GM23338 (cell line): ENCODE measurements at regions not wholly inside any gene's neighbourhood (a gene's known extent, or its start where the extent isn't known, plus 50 kb on each side); places are given as distances from the start of the nearest gene placed in this dataset.

Source experiments
- ATAC-seq: fragments of 200-7000 bp; cut with Tn5 transposase; 3 replicates; pipeline ENCODE4 v1.9.1; 2020
- DNase-seq: peaks from one replicate; pipeline ENCODE4 v3.0.0-alpha.2; 2015; ENCODE audit warnings: low spot score
- H2AFZ ChIP-seq: fragments of 200-600 bp; sonication (generic); 2 replicates; pipeline ENCODE4 v1.8.0; 2016; ENCODE audit warnings: antibody characterized with exemption, mild to moderate bottlenecking, moderate library complexity
- H3F3A ChIP-seq: fragments of 200-600 bp; sonication (generic); replicated peaks from 2 replicates; pipeline ENCODE4 v1.8.0; 2017; ENCODE audit warnings: antibody characterized with exemption, mixed run types, low read depth
- H3K27ac ChIP-seq: fragments of 200-600 bp; sonication (generic); 2 replicates; pipeline ENCODE4 v1.6.1; 2016; ENCODE audit warnings: low read depth
- H3K27me3 ChIP-seq: fragments of 200-600 bp; sonication (generic); 2 replicates; pipeline ENCODE4 v1.8.0; 2016; ENCODE audit warnings: mild to moderate bottlenecking, mixed run types, moderate library complexity; ENCODE audit not compliant: insufficient read depth
- H3K36me3 ChIP-seq: fragments of 200-600 bp; sonication (generic); 2 replicates; pipeline ENCODE4 v1.8.0; 2016; ENCODE audit warnings: mild to moderate bottlenecking; ENCODE audit not compliant: insufficient read depth
- H3K4me1 ChIP-seq: fragments of 200-600 bp; sonication (generic); 2 replicates; pipeline ENCODE4 v1.8.0; 2016; ENCODE audit warnings: mild to moderate bottlenecking, moderate library complexity; ENCODE audit not compliant: insufficient read depth
- H3K4me2 ChIP-seq: fragments of 200-600 bp; sonication (generic); 2 replicates; pipeline ENCODE4 v1.7.1; 2017; ENCODE audit warnings: mixed run types
- H3K4me3 ChIP-seq: fragments of 200-600 bp; sonication (generic); 2 replicates; pipeline ENCODE4 v1.6.1; 2016; ENCODE audit warnings: mixed run types
- H3K79me2 ChIP-seq: fragments of 200-600 bp; sonication (generic); replicated peaks from 2 replicates; pipeline ENCODE4 v1.8.0; 2017; ENCODE audit warnings: mild to moderate bottlenecking; ENCODE audit not compliant: insufficient read depth
- H3K9me2 ChIP-seq: fragments of 200-600 bp; sonication (generic); 2 replicates; pipeline ENCODE4 v1.8.0; 2017; ENCODE audit not compliant: insufficient read depth
- H4K20me1 ChIP-seq: fragments of 200-600 bp; sonication (generic); replicated peaks from 2 replicates; pipeline ENCODE4 v1.8.0; 2017; ENCODE audit warnings: mild to moderate bottlenecking; ENCODE audit not compliant: insufficient read depth
- H3K27ac Mint-ChIP-seq: 2 replicates; pipeline ENCODE4 v1.8.0; 2020; ENCODE audit warnings: inconsistent platforms, mild to moderate bottlenecking, moderate library complexity, mixed read lengths
- H3K27me3 Mint-ChIP-seq: 3 replicates; pipeline ENCODE4 v1.8.0; 2022; ENCODE audit warnings: low read depth, mild to moderate bottlenecking, moderate library complexity, mixed read lengths, inconsistent platforms; ENCODE audit not compliant: insufficient read depth, poor library complexity
- H3K36me3 Mint-ChIP-seq: 3 replicates; pipeline ENCODE4 v1.8.0; 2021; ENCODE audit warnings: low read depth, mild to moderate bottlenecking, inconsistent platforms, moderate library complexity, mixed read lengths
- H3K4me1 Mint-ChIP-seq: 3 replicates; pipeline ENCODE4 v1.8.0; 2020; ENCODE audit warnings: mild to moderate bottlenecking, inconsistent platforms, mixed read lengths
- H3K4me3 Mint-ChIP-seq: 3 replicates; pipeline ENCODE4 v1.8.0; 2021; ENCODE audit warnings: moderate library complexity, mild to moderate bottlenecking, inconsistent platforms, mixed read lengths
- H3K9me3 Mint-ChIP-seq: 3 replicates; pipeline ENCODE4 v1.8.0; 2020; ENCODE audit warnings: moderate library complexity, mild to moderate bottlenecking, inconsistent platforms, mixed read lengths
- CREB1 ChIP-seq: fragments of 250-450 bp; sonication (Bioruptor Pico); IDR thresholded peaks from 2 replicates; pipeline ENCODE4 v1.5.0; 2020; ENCODE audit warnings: low read depth, mild to moderate bottlenecking, moderate library complexity
- EZH2 ChIP-seq: fragments of 200-600 bp; sonication (generic); IDR thresholded peaks from one replicate; pipeline ENCODE4 v1.8.0; 2017; ENCODE audit warnings: antibody characterized with exemption, mild to moderate bottlenecking, low read depth; ENCODE audit not compliant: unreplicated experiment
- EZH2phosphoT487 ChIP-seq: fragments of 200-600 bp; sonication (generic); IDR thresholded peaks from one replicate; pipeline ENCODE4 v1.8.1; 2018; ENCODE audit warnings: antibody characterized with exemption; ENCODE audit not compliant: unreplicated experiment
- JUNB ChIP-seq: IDR thresholded peaks from one replicate; pipeline ENCODE4 v1.6.1; 2016; ENCODE audit warnings: antibody characterized with exemption; ENCODE audit not compliant: unreplicated experiment
- NANOG ChIP-seq: IDR thresholded peaks from 2 replicates; pipeline ENCODE4 v1.6.1; 2016; ENCODE audit warnings: antibody characterized with exemption, borderline replicate concordance
- POLR2AphosphoS5 ChIP-seq: IDR thresholded peaks from 2 replicates; pipeline ENCODE4 v1.6.1; 2016; ENCODE audit warnings: antibody characterized with exemption, low read depth
- REST ChIP-seq: IDR thresholded peaks from one replicate; pipeline ENCODE4 v1.6.1; 2018; ENCODE audit warnings: antibody characterized with exemption; ENCODE audit not compliant: unreplicated experiment
- STAT1 ChIP-seq: IDR thresholded peaks from one replicate; pipeline ENCODE4 v1.6.1; 2016; ENCODE audit warnings: antibody characterized with exemption; ENCODE audit not compliant: unreplicated experiment
- ZNF114 ChIP-seq: fragments of 250-450 bp; sonication (Bioruptor Pico); IDR thresholded peaks from 2 replicates; pipeline ENCODE4 v1.5.0; 2020; ENCODE audit warnings: mild to moderate bottlenecking, moderate library complexity
- ZNF331 ChIP-seq: fragments of 250-450 bp; sonication (Bioruptor Pico); IDR thresholded peaks from 2 replicates; pipeline ENCODE4 v1.5.0; 2020; ENCODE audit warnings: low read depth, mild to moderate bottlenecking, moderate library complexity
- TF ChIP-seq, protein P1 (sequence below), 2 experiments: fragments of 200-600 bp in 1 of 2; sonication (generic) in 1 of 2; conservative IDR thresholded peaks; 2 replicates each; pipeline versions ENCODE4 v1.5.1 to v1.6.1; 2016 to 2017; ENCODE audit warnings: antibody characterized with exemption in 2 of 2, low read depth in 2 of 2, mild to moderate bottlenecking in 2 of 2, moderate library complexity in 1 of 2
- TF ChIP-seq, protein P2 (sequence below): IDR thresholded peaks from 2 replicates; pipeline ENCODE4 v1.6.1; 2016; ENCODE audit warnings: antibody characterized with exemption
- TF ChIP-seq, protein P3 (sequence below): fragments of 250-450 bp; sonication (Bioruptor Pico); IDR thresholded peaks from 2 replicates; pipeline ENCODE4 v1.5.0; 2020; ENCODE audit warnings: mild to moderate bottlenecking, moderate library complexity

DNA sequence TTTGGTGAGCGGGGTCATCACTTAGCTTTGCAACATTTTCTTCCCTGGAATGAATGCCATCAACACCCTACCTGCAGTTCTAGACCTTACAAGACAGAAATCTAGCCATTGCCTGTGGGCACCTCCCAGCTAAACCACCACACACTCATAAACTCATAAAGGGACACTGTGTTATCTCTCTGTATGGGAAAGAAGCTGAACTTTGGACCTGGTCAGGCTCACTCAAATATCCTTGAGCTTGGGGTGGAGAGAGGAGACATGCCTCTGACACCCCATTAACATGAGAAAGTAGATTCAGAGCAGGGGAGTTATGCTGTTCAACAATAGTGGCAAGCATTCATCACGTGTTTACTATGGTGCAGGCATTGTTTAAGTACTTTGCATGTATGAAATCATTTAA lies 205.6 kb downstream of the ZNF462 start:
- Mint-ChIP-seq H3K27ac (no peak overlapping the region; the same call in 1 of the 2 replicates), H3K4me1 (peaks cover 3% of the 10 kb centered on the region; the same call in 1 of the 3 replicates), H3K27me3 (peaks cover 3% of the 10 kb centered on the region), H3K4me3 (no peak overlapping the region), H3K36me3 (no peaks in the 10 kb centered on the region), H3K9me3 (no peaks in the 10 kb centered on the region)
- Histone ChIP-seq H2AFZ (no peak overlapping the region), H3K4me1 (no peaks in the 10 kb centered on the region), H3K79me2 (no peaks in the 10 kb centered on the region), H3K4me2 (no peak overlapping the region), H3K27me3 (no peaks in the 10 kb centered on the region), H3K9me2 (peaks cover 10% of the 10 kb centered on the region), H3K27ac (no peak overlapping the region), H4K20me1 (no peaks in the 10 kb centered on the region), H3F3A (no peaks in the 10 kb centered on the region), H3K36me3 (no peaks in the 10 kb centered on the region), H3K4me3 (no peak overlapping the region)
- TF ChIP-seq, protein P1, sequence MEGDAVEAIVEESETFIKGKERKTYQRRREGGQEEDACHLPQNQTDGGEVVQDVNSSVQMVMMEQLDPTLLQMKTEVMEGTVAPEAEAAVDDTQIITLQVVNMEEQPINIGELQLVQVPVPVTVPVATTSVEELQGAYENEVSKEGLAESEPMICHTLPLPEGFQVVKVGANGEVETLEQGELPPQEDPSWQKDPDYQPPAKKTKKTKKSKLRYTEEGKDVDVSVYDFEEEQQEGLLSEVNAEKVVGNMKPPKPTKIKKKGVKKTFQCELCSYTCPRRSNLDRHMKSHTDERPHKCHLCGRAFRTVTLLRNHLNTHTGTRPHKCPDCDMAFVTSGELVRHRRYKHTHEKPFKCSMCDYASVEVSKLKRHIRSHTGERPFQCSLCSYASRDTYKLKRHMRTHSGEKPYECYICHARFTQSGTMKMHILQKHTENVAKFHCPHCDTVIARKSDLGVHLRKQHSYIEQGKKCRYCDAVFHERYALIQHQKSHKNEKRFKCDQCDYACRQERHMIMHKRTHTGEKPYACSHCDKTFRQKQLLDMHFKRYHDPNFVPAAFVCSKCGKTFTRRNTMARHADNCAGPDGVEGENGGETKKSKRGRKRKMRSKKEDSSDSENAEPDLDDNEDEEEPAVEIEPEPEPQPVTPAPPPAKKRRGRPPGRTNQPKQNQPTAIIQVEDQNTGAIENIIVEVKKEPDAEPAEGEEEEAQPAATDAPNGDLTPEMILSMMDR (conservative IDR thresholded peaks at IDR 0.05; ENCODE audit: low read depth in 2 of 2): no peak
- no peak for TF ChIP-seq EZH2
- no peak for TF ChIP-seq REST
- TF ChIP-seq JUNB: no peak
- no peak for TF ChIP-seq CREB1 (CRISPR knock-in tag)
- TF ChIP-seq EZH2phosphoT487: no peak
- TF ChIP-seq STAT1: no peak
- no peak for TF ChIP-seq ZNF331 (CRISPR knock-in tag)
- TF ChIP-seq, protein P2, sequence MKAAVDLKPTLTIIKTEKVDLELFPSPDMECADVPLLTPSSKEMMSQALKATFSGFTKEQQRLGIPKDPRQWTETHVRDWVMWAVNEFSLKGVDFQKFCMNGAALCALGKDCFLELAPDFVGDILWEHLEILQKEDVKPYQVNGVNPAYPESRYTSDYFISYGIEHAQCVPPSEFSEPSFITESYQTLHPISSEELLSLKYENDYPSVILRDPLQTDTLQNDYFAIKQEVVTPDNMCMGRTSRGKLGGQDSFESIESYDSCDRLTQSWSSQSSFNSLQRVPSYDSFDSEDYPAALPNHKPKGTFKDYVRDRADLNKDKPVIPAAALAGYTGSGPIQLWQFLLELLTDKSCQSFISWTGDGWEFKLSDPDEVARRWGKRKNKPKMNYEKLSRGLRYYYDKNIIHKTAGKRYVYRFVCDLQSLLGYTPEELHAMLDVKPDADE: no peak
- TF ChIP-seq, protein P3, sequence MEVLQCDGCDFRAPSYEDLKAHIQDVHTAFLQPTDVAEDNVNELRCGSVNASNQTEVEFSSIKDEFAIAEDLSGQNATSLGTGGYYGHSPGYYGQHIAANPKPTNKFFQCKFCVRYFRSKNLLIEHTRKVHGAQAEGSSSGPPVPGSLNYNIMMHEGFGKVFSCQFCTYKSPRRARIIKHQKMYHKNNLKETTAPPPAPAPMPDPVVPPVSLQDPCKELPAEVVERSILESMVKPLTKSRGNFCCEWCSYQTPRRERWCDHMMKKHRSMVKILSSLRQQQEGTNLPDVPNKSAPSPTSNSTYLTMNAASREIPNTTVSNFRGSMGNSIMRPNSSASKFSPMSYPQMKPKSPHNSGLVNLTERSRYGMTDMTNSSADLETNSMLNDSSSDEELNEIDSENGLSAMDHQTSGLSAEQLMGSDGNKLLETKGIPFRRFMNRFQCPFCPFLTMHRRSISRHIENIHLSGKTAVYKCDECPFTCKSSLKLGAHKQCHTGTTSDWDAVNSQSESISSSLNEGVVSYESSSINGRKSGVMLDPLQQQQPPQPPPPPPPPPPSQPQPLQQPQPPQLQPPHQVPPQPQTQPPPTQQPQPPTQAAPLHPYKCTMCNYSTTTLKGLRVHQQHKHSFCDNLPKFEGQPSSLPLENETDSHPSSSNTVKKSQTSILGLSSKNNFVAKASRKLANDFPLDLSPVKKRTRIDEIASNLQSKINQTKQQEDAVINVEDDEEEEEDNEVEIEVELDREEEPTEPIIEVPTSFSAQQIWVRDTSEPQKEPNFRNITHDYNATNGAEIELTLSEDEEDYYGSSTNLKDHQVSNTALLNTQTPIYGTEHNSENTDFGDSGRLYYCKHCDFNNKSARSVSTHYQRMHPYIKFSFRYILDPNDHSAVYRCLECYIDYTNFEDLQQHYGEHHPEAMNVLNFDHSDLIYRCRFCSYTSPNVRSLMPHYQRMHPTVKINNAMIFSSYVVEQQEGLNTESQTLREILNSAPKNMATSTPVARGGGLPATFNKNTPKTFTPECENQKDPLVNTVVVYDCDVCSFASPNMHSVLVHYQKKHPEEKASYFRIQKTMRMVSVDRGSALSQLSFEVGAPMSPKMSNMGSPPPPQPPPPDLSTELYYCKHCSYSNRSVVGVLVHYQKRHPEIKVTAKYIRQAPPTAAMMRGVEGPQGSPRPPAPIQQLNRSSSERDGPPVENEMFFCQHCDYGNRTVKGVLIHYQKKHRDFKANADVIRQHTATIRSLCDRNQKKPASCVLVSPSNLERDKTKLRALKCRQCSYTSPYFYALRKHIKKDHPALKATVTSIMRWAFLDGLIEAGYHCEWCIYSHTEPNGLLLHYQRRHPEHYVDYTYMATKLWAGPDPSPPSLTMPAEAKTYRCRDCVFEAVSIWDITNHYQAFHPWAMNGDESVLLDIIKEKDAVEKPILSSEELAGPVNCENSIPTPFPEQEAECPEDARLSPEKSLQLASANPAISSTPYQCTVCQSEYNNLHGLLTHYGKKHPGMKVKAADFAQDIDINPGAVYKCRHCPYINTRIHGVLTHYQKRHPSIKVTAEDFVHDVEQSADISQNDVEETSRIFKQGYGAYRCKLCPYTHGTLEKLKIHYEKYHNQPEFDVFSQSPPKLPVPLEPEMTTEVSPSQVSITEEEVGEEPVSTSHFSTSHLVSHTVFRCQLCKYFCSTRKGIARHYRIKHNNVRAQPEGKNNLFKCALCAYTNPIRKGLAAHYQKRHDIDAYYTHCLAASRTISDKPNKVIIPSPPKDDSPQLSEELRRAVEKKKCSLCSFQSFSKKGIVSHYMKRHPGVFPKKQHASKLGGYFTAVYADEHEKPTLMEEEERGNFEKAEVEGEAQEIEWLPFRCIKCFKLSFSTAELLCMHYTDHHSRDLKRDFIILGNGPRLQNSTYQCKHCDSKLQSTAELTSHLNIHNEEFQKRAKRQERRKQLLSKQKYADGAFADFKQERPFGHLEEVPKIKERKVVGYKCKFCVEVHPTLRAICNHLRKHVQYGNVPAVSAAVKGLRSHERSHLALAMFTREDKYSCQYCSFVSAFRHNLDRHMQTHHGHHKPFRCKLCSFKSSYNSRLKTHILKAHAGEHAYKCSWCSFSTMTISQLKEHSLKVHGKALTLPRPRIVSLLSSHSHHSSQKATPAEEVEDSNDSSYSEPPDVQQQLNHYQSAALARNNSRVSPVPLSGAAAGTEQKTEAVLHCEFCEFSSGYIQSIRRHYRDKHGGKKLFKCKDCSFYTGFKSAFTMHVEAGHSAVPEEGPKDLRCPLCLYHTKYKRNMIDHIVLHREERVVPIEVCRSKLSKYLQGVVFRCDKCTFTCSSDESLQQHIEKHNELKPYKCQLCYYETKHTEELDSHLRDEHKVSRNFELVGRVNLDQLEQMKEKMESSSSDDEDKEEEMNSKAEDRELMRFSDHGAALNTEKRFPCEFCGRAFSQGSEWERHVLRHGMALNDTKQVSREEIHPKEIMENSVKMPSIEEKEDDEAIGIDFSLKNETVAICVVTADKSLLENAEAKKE (CRISPR knock-in tag): no peak
- no peak for TF ChIP-seq ZNF114
- TF ChIP-seq POLR2AphosphoS5: no peak
- no peak for TF ChIP-seq NANOG
- DNase-seq: no peak
- no peak for ATAC-seq
